SK-N-SH (cell line): ENCODE measurements at regions not wholly inside any gene's neighbourhood (a gene's known extent, or its start where the extent isn't known, plus 50 kb on each side); places are given as distances from the start of the nearest gene placed in this dataset.

Experiments used
- CTCF ChIP-seq: fragments of 200-600 bp; sonication (generic); IDR thresholded peaks from 2 replicates; pipeline ENCODE4 v1.6.1; 2017; ENCODE audit warnings: antibody characterized with exemption, mild to moderate bottlenecking, moderate library complexity
- ELF1 ChIP-seq: IDR thresholded peaks from 2 replicates; pipeline ENCODE4 v1.4.0; 2012
- EZH2phosphoT487 ChIP-seq: fragments of 200-600 bp; sonication (generic); IDR thresholded peaks from 2 replicates; pipeline ENCODE4 v1.6.1; 2017; ENCODE audit warnings: low read depth, mixed run types, mild to moderate bottlenecking, antibody characterized with exemption, moderate library complexity, borderline replicate concordance
- FOXJ3 ChIP-seq: sonication (generic); formaldehyde crosslinking; IDR thresholded peaks from 2 replicates; pipeline ENCODE4 v1.5.1; 2020; ENCODE audit warnings: mild to moderate bottlenecking, missing genetic modification reagents
- JUND ChIP-seq: IDR thresholded peaks from 2 replicates; pipeline ENCODE4 v1.4.0; 2012
- MEF2A ChIP-seq: IDR thresholded peaks from 2 replicates; pipeline ENCODE4 v1.4.0; 2012; ENCODE audit warnings: low read depth, borderline replicate concordance
- NRF1 ChIP-seq: IDR thresholded peaks from 2 replicates; pipeline ENCODE4 v1.6.1; 2012; ENCODE audit warnings: low read depth, mild to moderate bottlenecking, low read length
- POLR2AphosphoS5 ChIP-seq: IDR thresholded peaks from 2 replicates; pipeline ENCODE4 v1.6.1; 2012; ENCODE audit warnings: low read depth, low read length
- RAD21 ChIP-seq: IDR thresholded peaks from 2 replicates; pipeline ENCODE4 v1.6.1; 2012; ENCODE audit warnings: mild to moderate bottlenecking, low read length
- RFX5 ChIP-seq: IDR thresholded peaks from 2 replicates; pipeline ENCODE4 v1.6.1; 2012; ENCODE audit warnings: mild to moderate bottlenecking, improper control_type of control experiment, low read length
- USF1 ChIP-seq: IDR thresholded peaks from 2 replicates; pipeline ENCODE4 v1.4.0; 2012; ENCODE audit warnings: low read depth, borderline replicate concordance
- USF2 ChIP-seq: fragments of 150-350 bp; IDR thresholded peaks from 2 replicates; pipeline ENCODE4 v1.6.1; 2017; ENCODE audit warnings: antibody characterized with exemption, low read length, low read depth, borderline replicate concordance
- YY1 ChIP-seq: IDR thresholded peaks from 2 replicates; pipeline ENCODE4 v1.4.0; 2012; ENCODE audit warnings: low read depth, mild to moderate bottlenecking
- ZBTB33 ChIP-seq: IDR thresholded peaks from 2 replicates; pipeline ENCODE4 v1.4.0; 2012; ENCODE audit warnings: low read depth, borderline replicate concordance

GRCh38 chr3:96071097-96071496 lies 743.3 kb upstream of the EPHA6 start:
- TF ChIP-seq RAD21: no peak
- no peak for TF ChIP-seq CTCF
- no peak for TF ChIP-seq NRF1
- TF ChIP-seq ELF1: no peak
- TF ChIP-seq ZBTB33: no peak
- no peak for TF ChIP-seq FOXJ3 (CRISPR knock-in tag)
- no peak for TF ChIP-seq YY1
- TF ChIP-seq MEF2A: no peak
- TF ChIP-seq USF2: no peak
- TF ChIP-seq USF1: no peak
- no peak for TF ChIP-seq RFX5
- TF ChIP-seq EZH2phosphoT487: no peak
- no peak for TF ChIP-seq JUND
- no peak for TF ChIP-seq POLR2AphosphoS5
